HepG2 (cell line): ENCODE measurements at regions not wholly inside any gene's neighbourhood (a gene's known extent, or its start where the extent isn't known, plus 50 kb on each side); places are given as distances from the start of the nearest gene placed in this dataset.

Source experiments
- CEBPZ ChIP-seq: IDR thresholded peaks from 2 replicates; pipeline ENCODE4 v1.6.1; 2012; ENCODE audit warnings: low read length, improper control_type of control experiment
- POLR2AphosphoS5 ChIP-seq: IDR thresholded peaks from 2 replicates; pipeline ENCODE4 v1.6.1; 2012; ENCODE audit warnings: low read depth, low read length

DNA sequence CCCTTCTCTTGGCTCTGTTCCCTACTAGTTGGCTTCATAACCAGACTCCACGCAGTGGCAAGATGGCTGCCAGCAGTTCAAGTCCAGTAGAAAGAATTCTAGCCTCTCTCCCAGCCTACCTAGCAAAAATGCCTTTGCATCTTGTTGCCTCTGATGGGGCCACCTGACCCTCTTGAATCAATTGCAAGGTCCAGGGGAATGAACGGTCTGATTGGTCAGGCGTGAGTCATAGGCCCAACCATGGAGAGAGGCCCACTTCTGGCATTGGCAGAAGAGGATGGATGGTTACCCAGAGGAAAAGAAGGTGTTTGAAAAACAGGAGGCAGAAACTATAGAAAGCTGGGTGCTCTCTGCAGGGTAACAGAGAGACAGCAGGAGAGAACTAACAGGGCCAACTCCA is 622.6 kb downstream of the CCDC171 start:
- no peak for TF ChIP-seq POLR2AphosphoS5
- TF ChIP-seq CEBPZ = no peak
